Endodermal cell (in vitro differentiated cells): ENCODE measurements at regions not wholly inside any gene's neighbourhood (a gene's known extent, or its start where the extent isn't known, plus 50 kb on each side); places are given as distances from the start of the nearest gene placed in this dataset.

ENCODE experiments used
- DNase-seq: peaks from one replicate; pipeline ENCODE4 v3.0.0-alpha.2; 2017
- H3K27ac ChIP-seq: 2 replicates; pipeline ENCODE4 v1.5.1; 2013; ENCODE audit warnings: mild to moderate bottlenecking, low read depth, low read length, moderate library complexity
- H3K27me3 ChIP-seq: 2 replicates; pipeline ENCODE4 v1.6.1; 2013; ENCODE audit warnings: mild to moderate bottlenecking, low read length, moderate library complexity; ENCODE audit not compliant: insufficient read depth, control insufficient read depth, poor library complexity, severe bottlenecking
- H3K36me3 ChIP-seq: 2 replicates; pipeline ENCODE4 v1.7.0; 2013; ENCODE audit warnings: mild to moderate bottlenecking, low read length, moderate library complexity; ENCODE audit not compliant: control insufficient read depth, insufficient read depth
- H3K4me1 ChIP-seq: one replicate; pipeline ENCODE4 v1.7.0; 2013; ENCODE audit warnings: low read length; ENCODE audit not compliant: control insufficient read depth, insufficient read depth
- H3K4me3 ChIP-seq: 2 replicates; pipeline ENCODE4 v1.5.1; 2013; ENCODE audit warnings: mild to moderate bottlenecking, low read length, moderate library complexity
- H3K9ac ChIP-seq: 2 replicates; pipeline ENCODE4 v1.6.1; 2013; ENCODE audit warnings: mild to moderate bottlenecking, low read length, moderate library complexity; ENCODE audit not compliant: poor library complexity, severe bottlenecking; ENCODE audit errors: extremely low read depth
- H3K9me3 ChIP-seq: 2 replicates; pipeline ENCODE4 v1.6.1; 2013; ENCODE audit warnings: mild to moderate bottlenecking, low read length, moderate library complexity; ENCODE audit not compliant: control insufficient read depth
- H3K27ac Mint-ChIP-seq: 2 replicates; pipeline ENCODE4 v1.8.0; 2020; ENCODE audit warnings: mixed read lengths
- H3K27me3 Mint-ChIP-seq: 2 replicates; pipeline ENCODE4 v1.8.0; 2021; ENCODE audit warnings: mild to moderate bottlenecking, mixed read lengths; ENCODE audit not compliant: insufficient read depth
- H3K36me3 Mint-ChIP-seq: 2 replicates; pipeline ENCODE4 v1.8.0; 2020; ENCODE audit warnings: low read depth, mixed read lengths
- H3K4me1 Mint-ChIP-seq: 2 replicates; pipeline ENCODE4 v1.8.0; 2020; ENCODE audit warnings: mixed read lengths
- H3K4me3 Mint-ChIP-seq: 2 replicates; pipeline ENCODE4 v1.8.0; 2020; ENCODE audit warnings: mild to moderate bottlenecking, moderate library complexity, mixed read lengths
- H3K9me3 Mint-ChIP-seq: 2 replicates; pipeline ENCODE4 v1.8.0; 2020; ENCODE audit warnings: mild to moderate bottlenecking, mixed read lengths
- WGBS, 2 experiments: methylation state at CpG; one replicate each; pipeline versions ENCODE4 v1.1.5 to v1.1.7; 2013; ENCODE audit warnings: missing lambda C conversion rate in 2 of 2, mixed read lengths in 1 of 2; ENCODE audit not compliant: insufficient coverage in 1 of 2, insufficient read length in 1 of 2; 5-methylcytosine and 5-hydroxymethylcytosine counted together
- TF ChIP-seq, protein P1 (sequence below): fragments of 200-600 bp; sonication (generic); conservative IDR thresholded peaks from 2 replicates; pipeline ENCODE4 v1.5.0; 2021; ENCODE audit warnings: antibody characterized with exemption, mild to moderate bottlenecking

GRCh38 chr6:169994739-169995138, 243.3 kb downstream of the ERMARD start:
- Mint-ChIP-seq H3K9me3 (peaks cover 4% of the 10 kb centered on the region), H3K36me3 (no peaks in the 10 kb centered on the region), H3K4me1 (no peaks in the 10 kb centered on the region), H3K27me3 (no peaks in the 10 kb centered on the region), H3K27ac (no peak overlapping the region), H3K4me3 (no peak overlapping the region)
- Histone ChIP-seq H3K4me1 (no peaks in the 10 kb centered on the region), H3K27ac (no peak overlapping the region), H3K4me3 (no peak overlapping the region), H3K9me3 (no peaks in the 10 kb centered on the region), H3K9ac (no peak overlapping the region), H3K36me3 (no peaks in the 10 kb centered on the region), H3K27me3 (no peaks in the 10 kb centered on the region)
- WGBS, 2 experiments = 82% methylated on average over 5 to 8 of the region's 8 CpGs
- TF ChIP-seq, protein P1, sequence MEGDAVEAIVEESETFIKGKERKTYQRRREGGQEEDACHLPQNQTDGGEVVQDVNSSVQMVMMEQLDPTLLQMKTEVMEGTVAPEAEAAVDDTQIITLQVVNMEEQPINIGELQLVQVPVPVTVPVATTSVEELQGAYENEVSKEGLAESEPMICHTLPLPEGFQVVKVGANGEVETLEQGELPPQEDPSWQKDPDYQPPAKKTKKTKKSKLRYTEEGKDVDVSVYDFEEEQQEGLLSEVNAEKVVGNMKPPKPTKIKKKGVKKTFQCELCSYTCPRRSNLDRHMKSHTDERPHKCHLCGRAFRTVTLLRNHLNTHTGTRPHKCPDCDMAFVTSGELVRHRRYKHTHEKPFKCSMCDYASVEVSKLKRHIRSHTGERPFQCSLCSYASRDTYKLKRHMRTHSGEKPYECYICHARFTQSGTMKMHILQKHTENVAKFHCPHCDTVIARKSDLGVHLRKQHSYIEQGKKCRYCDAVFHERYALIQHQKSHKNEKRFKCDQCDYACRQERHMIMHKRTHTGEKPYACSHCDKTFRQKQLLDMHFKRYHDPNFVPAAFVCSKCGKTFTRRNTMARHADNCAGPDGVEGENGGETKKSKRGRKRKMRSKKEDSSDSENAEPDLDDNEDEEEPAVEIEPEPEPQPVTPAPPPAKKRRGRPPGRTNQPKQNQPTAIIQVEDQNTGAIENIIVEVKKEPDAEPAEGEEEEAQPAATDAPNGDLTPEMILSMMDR = no peak
- DNase-seq = peak; percentile 27

GRCh38 chr6:169993861-169994481, 242.5 kb downstream of the ERMARD start:
- no peaks in the 10 kb centered on the region for H3K27me3 Mint-ChIP-seq
- H3K36me3 Mint-ChIP-seq = no peaks in the 10 kb centered on the region
- WGBS, 2 experiments = 92 to 94% methylated on average over 10 to 16 of the region's 16 CpGs
- H3K4me1 Mint-ChIP-seq = no peaks in the 10 kb centered on the region
- H3K36me3 ChIP-seq = no peaks in the 10 kb centered on the region
- H3K4me3 ChIP-seq = no peak overlapping the region
- peak; percentile 28 for DNase-seq
- H3K27ac Mint-ChIP-seq = no peak overlapping the region
- TF ChIP-seq, protein P1 = no peak
- no peak overlapping the region for H3K9ac ChIP-seq
- H3K27me3 ChIP-seq = no peaks in the 10 kb centered on the region
- no peaks in the 10 kb centered on the region for H3K9me3 Mint-ChIP-seq
- no peaks in the 10 kb centered on the region for H3K4me1 ChIP-seq
- H3K9me3 ChIP-seq = no peaks in the 10 kb centered on the region
- no peak overlapping the region for H3K27ac ChIP-seq
- no peak overlapping the region for H3K4me3 Mint-ChIP-seq

GRCh38 chr6:169991913-169992312, 240.5 kb downstream of the ERMARD start:
- Histone ChIP-seq H3K9me3 (no peaks in the 10 kb centered on the region), H3K4me1 (no peaks in the 10 kb centered on the region), H3K27me3 (no peaks in the 10 kb centered on the region), H3K27ac (no peak overlapping the region), H3K9ac (no peak overlapping the region), H3K4me3 (no peak overlapping the region), H3K36me3 (no peaks in the 10 kb centered on the region)
- Mint-ChIP-seq H3K4me1 (no peaks in the 10 kb centered on the region), H3K4me3 (no peak overlapping the region), H3K27me3 (no peaks in the 10 kb centered on the region), H3K36me3 (no peaks in the 10 kb centered on the region), H3K9me3 (no peaks in the 10 kb centered on the region), H3K27ac (no peak overlapping the region)
- 92 to 94% methylated on average over 6 to 8 of the region's 8 CpGs for WGBS, 2 experiments
- TF ChIP-seq, protein P1 = no peak
- DNase-seq = peak; percentile 15
